Transverse colon (tissue), 4 donors: ENCODE measurements at regions not wholly inside any gene's neighbourhood (a gene's known extent, or its start where the extent isn't known, plus 50 kb on each side); places are given as distances from the start of the nearest gene placed in this dataset.

Experiments used
- DNase-seq: peaks from one replicate; pipeline ENCODE4 v3.0.0-alpha.2; 2019
- H3K27ac ChIP-seq, 4 donors: fragments of 200-600 bp; sonication (generic); 2 replicates each; pipeline ENCODE4 v1.5.1; 2016 to 2018; ENCODE audit warnings: inconsistent platforms in 4 of 4
- H3K27me3 ChIP-seq: fragments of 200-600 bp; sonication (generic); 2 replicates; pipeline ENCODE4 v1.5.1; 2017; ENCODE audit warnings: inconsistent platforms
- H3K36me3 ChIP-seq, 4 donors: fragments of 200-600 bp; sonication (generic); 2 replicates each; pipeline ENCODE4 v1.5.1; 2017 to 2019; ENCODE audit warnings: inconsistent platforms in 4 of 4
- H3K4me1 ChIP-seq, 4 donors: fragments of 200-600 bp; sonication (generic); 2 replicates each; pipeline ENCODE4 v1.5.1; 2017 to 2020; ENCODE audit warnings: inconsistent platforms in 4 of 4
- H3K4me3 ChIP-seq, 4 donors: fragments of 200-600 bp; sonication (generic); 1 replicate in 1 of 4; 2 replicates in 3 of 4; pipeline versions ENCODE4 v1.5.1 to v1.6.1; 2017 to 2019; ENCODE audit warnings: inconsistent platforms in 4 of 4
- H3K9me3 ChIP-seq, 2 donors: fragments of 200-600 bp; sonication (generic); 2 replicates each; pipeline ENCODE4 v1.5.1; 2017 to 2019; ENCODE audit warnings: inconsistent platforms in 2 of 2
- EP300 ChIP-seq: sonication (generic); formaldehyde crosslinking; IDR thresholded peaks from one replicate; pipeline ENCODE4 v1.6.1; 2017; ENCODE audit warnings: antibody characterized with exemption, low read depth
- POLR2A ChIP-seq: fragments of 450-650 bp; IDR thresholded peaks from one replicate; pipeline ENCODE4 v1.6.1; 2016; ENCODE audit warnings: antibody characterized with exemption, mild to moderate bottlenecking, moderate library complexity
- POLR2AphosphoS5 ChIP-seq, 3 donors: sonication (generic); formaldehyde crosslinking; IDR thresholded peaks; one replicate each; pipeline ENCODE4 v1.6.1; 2016; ENCODE audit warnings: antibody characterized with exemption in 3 of 3
- WGBS, 2 donors: methylation state at CpG; one replicate each; pipeline ENCODE4 v1.1.5; 2018; ENCODE audit warnings: low coverage in 1 of 2; 5-methylcytosine and 5-hydroxymethylcytosine counted together
- in situ Hi-C, 4 donors: fragments of 200-750 bp; cut with MboI; loops; one replicate each; pipeline versions ENCODE4 v1.15.0 to v1.15.1; 2017; ENCODE audit warnings: low sequenced_read_pairs in 3 of 4, low pct_ligation_motif_present in 1 of 4, low pct_unique_long_range_greater_than_20kb in 1 of 4
- intact Hi-C: fragments of 100-400 bp; cut with DNase I; formaldehyde crosslinking; loops from one replicate; pipeline ENCODE4 v1.15.1; 2023; ENCODE audit warnings: low total_unique reads
- TF ChIP-seq, protein P1 (sequence below), 5 experiments: fragments of 200-600 bp in 3 of 5; fragments of 450-650 bp in 2 of 5; sonication (generic) in 3 of 5; IDR thresholded peaks; 1 replicate in 2 of 5; 2 replicates in 3 of 5; pipeline ENCODE4 v1.5.1; 2016 to 2017; ENCODE audit warnings: antibody characterized with exemption in 5 of 5, inconsistent platforms in 3 of 5, mild to moderate bottlenecking in 2 of 5, moderate library complexity in 1 of 5

- in situ Hi-C loops, result no loop called here
- Histone ChIP-seq H3K4me1 (no peaks in the 10 kb centered on the region), H3K27me3 (peaks cover 42% of the 10 kb centered on the region), H3K27ac (no peak overlapping the region), H3K4me3 (no peak overlapping the region), H3K9me3 (no peaks in the 10 kb centered on the region), H3K36me3 (no peaks in the 10 kb centered on the region)
- intact Hi-C loops, result no loop called here
- TF ChIP-seq EP300 (no peak), POLR2A (no peak), POLR2AphosphoS5 (IDR thresholded peaks at IDR 0.05) (no peak)
- TF ChIP-seq, protein P1, sequence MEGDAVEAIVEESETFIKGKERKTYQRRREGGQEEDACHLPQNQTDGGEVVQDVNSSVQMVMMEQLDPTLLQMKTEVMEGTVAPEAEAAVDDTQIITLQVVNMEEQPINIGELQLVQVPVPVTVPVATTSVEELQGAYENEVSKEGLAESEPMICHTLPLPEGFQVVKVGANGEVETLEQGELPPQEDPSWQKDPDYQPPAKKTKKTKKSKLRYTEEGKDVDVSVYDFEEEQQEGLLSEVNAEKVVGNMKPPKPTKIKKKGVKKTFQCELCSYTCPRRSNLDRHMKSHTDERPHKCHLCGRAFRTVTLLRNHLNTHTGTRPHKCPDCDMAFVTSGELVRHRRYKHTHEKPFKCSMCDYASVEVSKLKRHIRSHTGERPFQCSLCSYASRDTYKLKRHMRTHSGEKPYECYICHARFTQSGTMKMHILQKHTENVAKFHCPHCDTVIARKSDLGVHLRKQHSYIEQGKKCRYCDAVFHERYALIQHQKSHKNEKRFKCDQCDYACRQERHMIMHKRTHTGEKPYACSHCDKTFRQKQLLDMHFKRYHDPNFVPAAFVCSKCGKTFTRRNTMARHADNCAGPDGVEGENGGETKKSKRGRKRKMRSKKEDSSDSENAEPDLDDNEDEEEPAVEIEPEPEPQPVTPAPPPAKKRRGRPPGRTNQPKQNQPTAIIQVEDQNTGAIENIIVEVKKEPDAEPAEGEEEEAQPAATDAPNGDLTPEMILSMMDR (IDR thresholded peaks at IDR 0.05), result no peak
- DNase-seq, result no peak
These were observed 50.8 kb upstream of the KCNJ6 start for GRCh38 chr21:37967036-37967435.

- Histone ChIP-seq H3K27ac (no peak overlapping the region), H3K27me3 (peaks cover 52% of the 10 kb centered on the region), H3K9me3 (no peaks in the 10 kb centered on the region), H3K4me1 (no peaks in the 10 kb centered on the region), H3K36me3 (no peaks in the 10 kb centered on the region), H3K4me3 (no peak overlapping the region)
- intact Hi-C loops (no loop called here), in situ Hi-C loops (no loop called here)
- TF ChIP-seq POLR2A, result no peak
- WGBS, 2 donors, result 70 to 81% methylated on average over 3 of the region's 3 CpGs
- no peak for DNase-seq
These were observed 52.5 kb upstream of the KCNJ6 start for GRCh38 chr21:37968744-37969143.

GRCh38 chr21:37970548-37970947 lies 54.3 kb upstream of the KCNJ6 start:
- 20 to 45% methylated on average over 4 of the region's 4 CpGs for WGBS, 2 donors
- in situ Hi-C loops, result no loop called here
- DNase-seq, result no peak
- Histone ChIP-seq H3K4me3 (no peak overlapping the region), H3K36me3 (no peaks in the 10 kb centered on the region), H3K4me1 (no peaks in the 10 kb centered on the region), H3K9me3 (no peaks in the 10 kb centered on the region), H3K27me3 (peaks cover 56% of the 10 kb centered on the region), H3K27ac (no peak overlapping the region)
- TF ChIP-seq POLR2AphosphoS5 (IDR thresholded peaks at IDR 0.05) (no peak), POLR2A (no peak), EP300 (no peak)
- TF ChIP-seq, protein P1 (IDR thresholded peaks at IDR 0.05), result no peak
- intact Hi-C loops, result no loop called here

DNA sequence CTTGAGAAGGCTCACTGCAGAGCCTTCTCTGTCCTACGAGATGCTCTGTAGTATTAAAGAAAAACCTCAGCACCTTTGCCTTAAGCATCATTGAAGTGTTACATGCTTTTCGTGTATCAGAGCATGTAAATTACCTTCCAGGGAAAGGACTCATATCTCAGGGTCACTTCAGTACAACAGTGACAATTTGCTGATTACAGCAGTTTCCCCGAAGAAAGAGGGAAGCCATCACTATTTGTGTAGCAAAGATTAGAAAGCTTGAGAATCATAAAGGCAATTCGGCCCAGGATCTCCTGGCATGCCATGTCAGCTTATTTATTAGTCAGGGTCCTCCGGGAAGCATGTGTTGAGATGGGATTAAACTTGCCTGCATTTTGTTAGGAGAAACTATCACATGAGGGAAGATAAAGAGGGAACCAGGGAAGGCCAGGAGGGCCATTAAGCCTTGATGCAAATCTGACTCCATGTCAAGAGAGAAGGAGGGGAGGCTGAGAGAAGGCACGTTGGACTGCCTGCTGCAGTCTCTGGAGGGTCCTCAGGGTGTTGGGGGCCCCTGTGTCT lies 55.2 kb upstream of the KCNJ6 start:
- Histone ChIP-seq H3K27me3 (peaks cover 61% of the 10 kb centered on the region), H3K4me1 (no peaks in the 10 kb centered on the region), H3K9me3 (no peaks in the 10 kb centered on the region), H3K36me3 (no peaks in the 10 kb centered on the region), H3K27ac (no peak overlapping the region), H3K4me3 (no peak overlapping the region)
- intact Hi-C loops, result no loop called here
- no peak for DNase-seq
- in situ Hi-C loops, result no loop called here
- WGBS, 2 donors, result 49 to 52% methylated on average over 4 to 6 of the region's 6 CpGs
- TF ChIP-seq EP300, result no peak
- TF ChIP-seq, protein P1 (IDR thresholded peaks at IDR 0.05), result no peak
- TF ChIP-seq POLR2AphosphoS5 (IDR thresholded peaks at IDR 0.05), result no peak
- TF ChIP-seq POLR2A, result no peak

- no peak for DNase-seq
These were observed 57.8 kb upstream of the KCNJ6 start for GRCh38 chr21:37974081-37974480.

More at GRCh38 chr21:37974081-37974480, 57.8 kb upstream of the KCNJ6 start:
- Histone ChIP-seq H3K9me3 (no peaks in the 10 kb centered on the region), H3K27ac (no peak overlapping the region), H3K36me3 (no peaks in the 10 kb centered on the region), H3K4me1 (no peaks in the 10 kb centered on the region), H3K4me3 (no peak overlapping the region), H3K27me3 (peaks cover 76% of the 10 kb centered on the region)
- intact Hi-C loops, result no loop called here
- TF ChIP-seq, protein P1 (IDR thresholded peaks at IDR 0.05), result no peak
- in situ Hi-C loops, result no loop called here
- WGBS, 2 donors, result 82% methylated on average over 6 of the region's 6 CpGs; no CpG with 5 or more reads in 1 of the 2 donors
